Right lobe of liver (tissue), 6 donors: ENCODE measurements at regions not wholly inside any gene's neighbourhood (a gene's known extent, or its start where the extent isn't known, plus 50 kb on each side); places are given as distances from the start of the nearest gene placed in this dataset.

Experiments used
- ATAC-seq, 4 donors: fragments of 200-7000 bp; cut with Tn5 transposase; one replicate each; pipeline ENCODE4 v1.9.1; 2020; ENCODE audit warnings: mild to moderate bottlenecking in 4 of 4, moderate library complexity in 4 of 4
- DNase-seq, 3 donors: peaks; one replicate each; pipeline ENCODE4 v3.0.0-alpha.2; 2020
- H3K27ac ChIP-seq, 3 donors: fragments of 200-600 bp; one replicate each; pipeline ENCODE4 v1.8.0; 2022
- H3K27me3 ChIP-seq, 2 donors: fragments of 200-600 bp; one replicate each; pipeline ENCODE4 v1.8.0; 2022
- H3K36me3 ChIP-seq, 4 donors: fragments of 200-600 bp; sonication (generic) in 1 of 4; one replicate each; pipeline versions ENCODE4 v1.5.1 to v1.8.0; 2017 to 2022; ENCODE audit warnings: control low read depth in 1 of 4
- H3K4me1 ChIP-seq, 4 donors: fragments of 200-600 bp; sonication (generic) in 1 of 4; one replicate each; pipeline versions ENCODE4 v1.5.1 to v1.8.0; 2017 to 2022; ENCODE audit warnings: control low read depth in 1 of 4
- H3K4me3 ChIP-seq, 3 donors: fragments of 200-600 bp; one replicate each; pipeline ENCODE4 v1.8.0; 2022
- H3K9me3 ChIP-seq, 4 donors: fragments of 200-600 bp; sonication (generic) in 1 of 4; one replicate each; pipeline versions ENCODE4 v1.5.1 to v1.8.0; 2017 to 2022; ENCODE audit warnings: control low read depth in 1 of 4
- POLR2A ChIP-seq: fragments of 450-650 bp; IDR thresholded peaks from one replicate; pipeline ENCODE4 v1.6.1; 2017; ENCODE audit warnings: antibody characterized with exemption, mild to moderate bottlenecking
- WGBS: methylation state at CpG from one replicate; pipeline ENCODE4 v1.1.6; 2018; ENCODE audit warnings: low coverage, low lambda C conversion rate; ENCODE audit not compliant: insufficient coverage; ENCODE audit errors: missing lambda C conversion rate; 5-methylcytosine and 5-hydroxymethylcytosine counted together
- intact Hi-C, 2 donors: fragments of 100-400 bp; cut with DNase I; formaldehyde crosslinking; loops; one replicate each; pipeline versions ENCODE4 v1.11.2 to v1.14.1; 2022
- TF ChIP-seq, protein P1 (sequence below), 4 donors: fragments of 200-600 bp in 3 of 4; fragments of 450-650 bp in 1 of 4; IDR thresholded peaks; one replicate each; pipeline versions ENCODE4 v1.5.1 to v1.8.0; 2016 to 2022; ENCODE audit warnings: antibody characterized with exemption in 4 of 4, mild to moderate bottlenecking in 2 of 4
- donor health status: DM: no; HTN: yes; CAD: no.
- donor health status: DM: no; HTN: no; CAD: no.
- donor health status: DM: no; HTN: no; CAD: no.
- donor health status: DM: no; HTN: yes; CAD: no.
- donor health status: DM: no; HTN: yes; CAD: no.

DNA sequence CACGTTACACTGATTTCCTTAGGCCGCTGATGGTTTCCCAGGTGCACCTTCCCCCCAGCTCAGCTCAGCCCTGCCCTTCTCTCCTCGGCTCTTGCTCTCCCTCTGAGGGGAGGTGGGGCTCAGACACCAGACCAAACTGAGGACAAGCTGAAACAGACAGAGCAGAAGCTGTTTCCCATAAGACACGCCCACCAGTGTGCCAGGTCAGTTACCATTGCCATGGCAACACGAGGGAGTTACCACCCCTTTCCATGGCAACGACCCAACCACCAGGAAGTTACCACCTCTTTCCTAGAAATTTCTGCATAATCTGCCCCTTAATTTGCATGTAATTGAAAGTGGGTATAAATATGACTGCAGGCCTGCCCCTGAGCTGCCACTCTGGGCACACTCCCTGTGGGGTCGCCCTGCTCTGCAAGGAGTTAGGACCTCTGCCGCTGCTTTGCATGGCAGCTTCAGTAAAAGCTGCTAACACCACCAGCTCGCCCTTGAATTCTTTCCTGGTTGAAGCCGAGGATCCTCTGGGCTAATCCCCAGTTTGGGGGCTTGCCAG is 120.9 kb upstream of the SMIM21 start:
- no peaks in the 10 kb centered on the region for H3K4me1 ChIP-seq
- intact Hi-C loops: no loop called here

DNA sequence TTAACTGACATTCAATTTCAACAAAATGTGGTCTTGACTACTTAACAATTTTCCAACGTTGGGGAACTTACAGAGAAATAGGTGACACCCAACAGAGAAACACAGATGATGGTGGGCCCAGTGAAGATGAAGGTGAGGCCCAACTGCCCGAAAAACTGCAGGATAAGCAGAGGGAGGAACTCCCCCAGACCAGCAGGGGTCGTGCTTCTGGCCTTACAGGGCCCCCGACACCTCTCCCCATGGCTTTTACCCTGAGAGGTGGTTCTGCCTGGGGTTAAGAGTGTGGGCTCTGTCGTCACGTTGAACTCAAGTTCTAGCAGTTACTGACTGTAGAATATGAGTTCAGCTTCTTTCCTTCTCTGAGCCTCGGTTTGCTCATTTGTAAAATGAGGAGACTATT is 119.5 kb upstream of the SMIM21 start:
- DNase-seq (no peak), ATAC-seq (no peak)
- H3K36me3 ChIP-seq: no peaks in the 10 kb centered on the region
- no peak overlapping the region for H3K27ac ChIP-seq
- H3K9me3 ChIP-seq: no peaks in the 10 kb centered on the region
- TF ChIP-seq, protein P1, sequence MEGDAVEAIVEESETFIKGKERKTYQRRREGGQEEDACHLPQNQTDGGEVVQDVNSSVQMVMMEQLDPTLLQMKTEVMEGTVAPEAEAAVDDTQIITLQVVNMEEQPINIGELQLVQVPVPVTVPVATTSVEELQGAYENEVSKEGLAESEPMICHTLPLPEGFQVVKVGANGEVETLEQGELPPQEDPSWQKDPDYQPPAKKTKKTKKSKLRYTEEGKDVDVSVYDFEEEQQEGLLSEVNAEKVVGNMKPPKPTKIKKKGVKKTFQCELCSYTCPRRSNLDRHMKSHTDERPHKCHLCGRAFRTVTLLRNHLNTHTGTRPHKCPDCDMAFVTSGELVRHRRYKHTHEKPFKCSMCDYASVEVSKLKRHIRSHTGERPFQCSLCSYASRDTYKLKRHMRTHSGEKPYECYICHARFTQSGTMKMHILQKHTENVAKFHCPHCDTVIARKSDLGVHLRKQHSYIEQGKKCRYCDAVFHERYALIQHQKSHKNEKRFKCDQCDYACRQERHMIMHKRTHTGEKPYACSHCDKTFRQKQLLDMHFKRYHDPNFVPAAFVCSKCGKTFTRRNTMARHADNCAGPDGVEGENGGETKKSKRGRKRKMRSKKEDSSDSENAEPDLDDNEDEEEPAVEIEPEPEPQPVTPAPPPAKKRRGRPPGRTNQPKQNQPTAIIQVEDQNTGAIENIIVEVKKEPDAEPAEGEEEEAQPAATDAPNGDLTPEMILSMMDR (IDR thresholded peaks at IDR 0.05): no peak
- no peak for TF ChIP-seq POLR2A
- no peaks in the 10 kb centered on the region for H3K27me3 ChIP-seq
- 63% methylated on average over 7 of the region's 7 CpGs for WGBS
- no peaks in the 10 kb centered on the region for H3K4me1 ChIP-seq
- intact Hi-C loops: no loop called here
- no peak overlapping the region for H3K4me3 ChIP-seq

More for the DNA sequence above, 120.9 kb upstream of the SMIM21 start:
- Histone ChIP-seq H3K27ac (no peak overlapping the region), H3K9me3 (no peaks in the 10 kb centered on the region), H3K4me3 (no peak overlapping the region), H3K36me3 (no peaks in the 10 kb centered on the region), H3K27me3 (no peaks in the 10 kb centered on the region)
- TF ChIP-seq, protein P1 (IDR thresholded peaks at IDR 0.05): no peak
- TF ChIP-seq POLR2A: no peak
- no peak for DNase-seq
- no peak for ATAC-seq
- WGBS: 30% methylated on average over 4 of the region's 10 CpGs

DNA sequence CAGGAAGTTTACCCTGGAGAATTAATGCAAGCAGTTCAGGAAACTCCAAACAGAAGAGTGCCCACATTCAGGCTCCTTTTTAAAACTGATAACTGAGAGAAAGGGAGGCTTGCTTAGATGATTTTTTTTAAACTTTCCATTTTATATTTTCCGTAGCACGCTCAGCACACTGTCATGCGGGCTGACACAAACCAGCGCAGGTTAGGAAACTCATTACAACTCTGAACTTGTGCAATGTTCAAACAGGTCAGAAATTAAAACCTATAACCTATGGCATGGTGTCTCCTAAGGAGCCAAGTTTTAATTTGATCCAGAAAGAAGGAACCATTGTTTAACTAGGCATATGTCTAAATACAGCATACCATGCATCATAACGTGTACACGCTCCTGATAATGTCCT is 117.7 kb upstream of the SMIM21 start:
- ATAC-seq (no peak), DNase-seq (no peak)
- TF ChIP-seq, protein P1 (IDR thresholded peaks at IDR 0.05): no peak
- H3K4me3 ChIP-seq: no peak overlapping the region
- H3K36me3 ChIP-seq: no peaks in the 10 kb centered on the region
- H3K27ac ChIP-seq: no peak overlapping the region
- no peaks in the 10 kb centered on the region for H3K4me1 ChIP-seq
- no peaks in the 10 kb centered on the region for H3K9me3 ChIP-seq
- H3K27me3 ChIP-seq: no peaks in the 10 kb centered on the region
- 80% methylated on average over 6 of the region's 6 CpGs for WGBS
- intact Hi-C loops: no loop called here

DNA sequence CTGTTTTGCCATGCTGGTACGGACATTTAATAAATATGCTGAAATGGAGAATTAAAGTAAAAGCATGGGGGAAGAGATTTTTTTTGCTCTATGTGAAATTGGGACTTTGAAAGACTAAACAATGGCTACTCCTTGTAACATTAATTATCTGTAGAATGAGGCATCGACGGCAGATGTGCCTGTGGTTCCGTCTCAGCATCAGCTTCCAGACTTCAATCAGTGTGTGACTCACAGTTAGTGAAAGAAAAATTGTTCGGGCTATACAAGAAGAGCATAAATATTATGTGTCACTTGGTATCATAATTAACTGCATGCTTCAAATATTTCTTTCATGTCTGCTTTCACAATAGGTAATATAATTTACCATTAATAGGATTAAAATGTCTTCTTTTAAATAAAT is 117.0 kb upstream of the SMIM21 start:
- ATAC-seq: no peak
- H3K27ac ChIP-seq: no peak overlapping the region

More for the DNA sequence above, 117.0 kb upstream of the SMIM21 start:
- H3K4me3 ChIP-seq: no peak overlapping the region
- H3K27me3 ChIP-seq: no peaks in the 10 kb centered on the region
- no peak for DNase-seq
- no peaks in the 10 kb centered on the region for H3K9me3 ChIP-seq
- TF ChIP-seq, protein P1 (IDR thresholded peaks at IDR 0.05): no peak
- TF ChIP-seq POLR2A: no peak
- intact Hi-C loops: no loop called here
- no peaks in the 10 kb centered on the region for H3K4me1 ChIP-seq
- WGBS: 62% methylated on average over 5 of the region's 5 CpGs
- H3K36me3 ChIP-seq: no peaks in the 10 kb centered on the region
